ENCODE measurements at regions not wholly inside any gene's neighbourhood (a gene's known extent, or its start where the extent isn't known, plus 50 kb on each side); places are given as distances from the start of the nearest gene placed in this dataset.
"Not testable (repeated sequence)": the region's sequence is repeated elsewhere in the genome, so short reads cannot be mapped to it uniquely, and the experiment has no call there.

GRCh38 chr5:67878933-67879332 is 336.6 kb upstream of the PIK3R1 start:
- TF ChIP-seq, protein P1, sequence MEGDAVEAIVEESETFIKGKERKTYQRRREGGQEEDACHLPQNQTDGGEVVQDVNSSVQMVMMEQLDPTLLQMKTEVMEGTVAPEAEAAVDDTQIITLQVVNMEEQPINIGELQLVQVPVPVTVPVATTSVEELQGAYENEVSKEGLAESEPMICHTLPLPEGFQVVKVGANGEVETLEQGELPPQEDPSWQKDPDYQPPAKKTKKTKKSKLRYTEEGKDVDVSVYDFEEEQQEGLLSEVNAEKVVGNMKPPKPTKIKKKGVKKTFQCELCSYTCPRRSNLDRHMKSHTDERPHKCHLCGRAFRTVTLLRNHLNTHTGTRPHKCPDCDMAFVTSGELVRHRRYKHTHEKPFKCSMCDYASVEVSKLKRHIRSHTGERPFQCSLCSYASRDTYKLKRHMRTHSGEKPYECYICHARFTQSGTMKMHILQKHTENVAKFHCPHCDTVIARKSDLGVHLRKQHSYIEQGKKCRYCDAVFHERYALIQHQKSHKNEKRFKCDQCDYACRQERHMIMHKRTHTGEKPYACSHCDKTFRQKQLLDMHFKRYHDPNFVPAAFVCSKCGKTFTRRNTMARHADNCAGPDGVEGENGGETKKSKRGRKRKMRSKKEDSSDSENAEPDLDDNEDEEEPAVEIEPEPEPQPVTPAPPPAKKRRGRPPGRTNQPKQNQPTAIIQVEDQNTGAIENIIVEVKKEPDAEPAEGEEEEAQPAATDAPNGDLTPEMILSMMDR (IDR thresholded peaks at IDR 0.05): no peak
- Mint-ChIP-seq H3K27ac (no peak overlapping the region), H3K9me3 (no peaks in the 10 kb centered on the region), H3K36me3 (ENCODE audit: low read depth) (no peaks in the 10 kb centered on the region), H3K4me3 (no peak overlapping the region), H3K27me3 (peaks cover 3% of the 10 kb centered on the region), H3K4me1 (ENCODE audit: low read depth) (no peaks in the 10 kb centered on the region)
- intact Hi-C loops (cut with micrococcal nuclease): no loop called here
- no peak for DNase-seq
- ATAC-seq: no peak
- POLR2A ChIA-PET: interaction anchor here (0.6 kb wide), 1 partner anchor 506 kb away, joined by 3 read pairs; no protein-coding TSS in a partner anchor
- CTCF ChIA-PET: no interaction called here

- no peaks in the 10 kb centered on the region for H3K9me3 Mint-ChIP-seq
- POLR2A ChIA-PET: no interaction called here
- peaks cover 7% of the 10 kb centered on the region for H3K27me3 Mint-ChIP-seq
- DNase-seq: no peak
- H3K4me3 Mint-ChIP-seq: no peak overlapping the region
- no peak for ATAC-seq
- CTCF ChIA-PET: no interaction called here
- no peaks in the 10 kb centered on the region for H3K36me3 Mint-ChIP-seq (ENCODE audit: low read depth)
- TF ChIP-seq, protein P1 (IDR thresholded peaks at IDR 0.05): no peak
- no peaks in the 10 kb centered on the region for H3K4me1 Mint-ChIP-seq (ENCODE audit: low read depth)
- no peak overlapping the region for H3K27ac Mint-ChIP-seq
- intact Hi-C loops (cut with micrococcal nuclease): no loop called here
These were observed 339.2 kb upstream of the PIK3R1 start for GRCh38 chr5:67876371-67876770.

GRCh38 chr5:67875601-67876000 is 340.0 kb upstream of the PIK3R1 start:
- TF ChIP-seq, protein P1 (IDR thresholded peaks at IDR 0.05): no peak
- ATAC-seq: no peak
- H3K27ac Mint-ChIP-seq: no peak overlapping the region
- H3K9me3 Mint-ChIP-seq: no peaks in the 10 kb centered on the region
- H3K4me1 Mint-ChIP-seq (ENCODE audit: low read depth): no peaks in the 10 kb centered on the region
- CTCF ChIA-PET: interaction anchor here (0.7 kb wide), 1 partner anchor 853 kb away, joined by 3 read pairs; no protein-coding TSS in a partner anchor
- POLR2A ChIA-PET: no interaction called here
- no peaks in the 10 kb centered on the region for H3K36me3 Mint-ChIP-seq (ENCODE audit: low read depth)
- no peak for DNase-seq
- H3K4me3 Mint-ChIP-seq: no peak overlapping the region
- peaks cover 7% of the 10 kb centered on the region for H3K27me3 Mint-ChIP-seq
- intact Hi-C loops (cut with micrococcal nuclease): no loop called here

GRCh38 chr5:67873935-67874334 is 341.6 kb upstream of the PIK3R1 start:
- TF ChIP-seq, protein P1 (IDR thresholded peaks at IDR 0.05): no peak
- no peak overlapping the region for H3K4me3 Mint-ChIP-seq
- DNase-seq (no peak), ATAC-seq (no peak)
- no peaks in the 10 kb centered on the region for H3K36me3 Mint-ChIP-seq (ENCODE audit: low read depth)
- H3K4me1 Mint-ChIP-seq (ENCODE audit: low read depth): no peaks in the 10 kb centered on the region
- no peaks in the 10 kb centered on the region for H3K9me3 Mint-ChIP-seq
- no peak overlapping the region for H3K27ac Mint-ChIP-seq
- H3K27me3 Mint-ChIP-seq: peaks cover 8% of the 10 kb centered on the region
- ChIA-PET POLR2A (no interaction called here), CTCF (no interaction called here)
- intact Hi-C loops (cut with micrococcal nuclease): no loop called here

- H3K4me1 Mint-ChIP-seq (ENCODE audit: low read depth): no peaks in the 10 kb centered on the region
- no peak for ATAC-seq
- POLR2A ChIA-PET: no interaction called here
- intact Hi-C loops (cut with micrococcal nuclease): no loop called here
- DNase-seq: no peak
- H3K27me3 Mint-ChIP-seq: peaks cover 7% of the 10 kb centered on the region
- no peak overlapping the region for H3K4me3 Mint-ChIP-seq
- no peaks in the 10 kb centered on the region for H3K9me3 Mint-ChIP-seq
- no peak overlapping the region for H3K27ac Mint-ChIP-seq
- no peaks in the 10 kb centered on the region for H3K36me3 Mint-ChIP-seq (ENCODE audit: low read depth)
- TF ChIP-seq, protein P1 (IDR thresholded peaks at IDR 0.05): no peak
- CTCF ChIA-PET: no interaction called here
These were observed 344.9 kb upstream of the PIK3R1 start for GRCh38 chr5:67870662-67871061.

DNA sequence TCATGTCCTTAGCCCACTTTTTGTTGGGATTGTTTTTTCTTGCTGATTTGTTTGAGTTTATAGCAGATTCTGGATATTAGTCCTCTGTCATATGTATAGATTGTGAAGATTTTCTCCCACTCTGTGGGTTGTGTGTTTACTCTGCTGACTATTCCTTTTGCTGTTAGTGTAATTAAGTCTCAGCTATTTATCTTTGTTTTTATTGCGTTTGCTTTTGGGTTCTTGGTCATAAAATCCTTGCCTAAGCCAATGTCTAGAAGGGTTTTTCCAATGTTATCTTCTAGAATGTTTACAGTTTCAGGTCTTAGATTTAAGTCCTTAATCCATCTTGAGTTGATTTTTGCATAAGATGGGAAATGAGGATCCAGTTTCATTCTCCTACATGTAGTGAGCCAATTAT is 351.2 kb upstream of the PIK3R1 start:
- H3K4me3 Mint-ChIP-seq; H3K4me1 Mint-ChIP-seq (ENCODE audit: low read depth); H3K27ac Mint-ChIP-seq; H3K27me3 Mint-ChIP-seq; CTCF ChIA-PET; H3K9me3 Mint-ChIP-seq; DNase-seq; intact Hi-C loops (cut with micrococcal nuclease); POLR2A ChIA-PET; ATAC-seq; H3K36me3 Mint-ChIP-seq (ENCODE audit: low read depth): not testable (repeated sequence)
